ENCODE measurements at regions not wholly inside any gene's neighbourhood (a gene's known extent, or its start where the extent isn't known, plus 50 kb on each side); places are given as distances from the start of the nearest gene placed in this dataset.

DNA sequence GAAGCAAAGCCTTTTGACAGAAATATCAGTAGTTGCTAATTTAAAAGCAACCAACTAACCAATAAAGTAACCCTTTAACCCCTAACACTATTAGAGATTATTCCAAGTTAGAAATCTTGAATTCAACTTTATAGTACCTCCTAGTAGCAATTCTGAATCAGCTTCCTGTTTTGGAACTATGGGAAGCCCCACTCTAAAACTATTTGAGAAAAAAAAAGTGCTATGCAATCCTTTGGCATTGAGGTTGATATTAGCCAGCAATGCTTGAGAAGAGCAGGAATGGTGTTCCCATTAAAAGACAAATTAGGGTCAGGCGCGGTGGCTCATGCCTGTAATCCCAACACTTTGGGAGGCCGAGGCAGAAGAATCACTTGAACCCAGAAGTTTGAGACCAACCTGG is 306.2 kb upstream of the ZFP64 start:
- TF ChIP-seq, protein P1, sequence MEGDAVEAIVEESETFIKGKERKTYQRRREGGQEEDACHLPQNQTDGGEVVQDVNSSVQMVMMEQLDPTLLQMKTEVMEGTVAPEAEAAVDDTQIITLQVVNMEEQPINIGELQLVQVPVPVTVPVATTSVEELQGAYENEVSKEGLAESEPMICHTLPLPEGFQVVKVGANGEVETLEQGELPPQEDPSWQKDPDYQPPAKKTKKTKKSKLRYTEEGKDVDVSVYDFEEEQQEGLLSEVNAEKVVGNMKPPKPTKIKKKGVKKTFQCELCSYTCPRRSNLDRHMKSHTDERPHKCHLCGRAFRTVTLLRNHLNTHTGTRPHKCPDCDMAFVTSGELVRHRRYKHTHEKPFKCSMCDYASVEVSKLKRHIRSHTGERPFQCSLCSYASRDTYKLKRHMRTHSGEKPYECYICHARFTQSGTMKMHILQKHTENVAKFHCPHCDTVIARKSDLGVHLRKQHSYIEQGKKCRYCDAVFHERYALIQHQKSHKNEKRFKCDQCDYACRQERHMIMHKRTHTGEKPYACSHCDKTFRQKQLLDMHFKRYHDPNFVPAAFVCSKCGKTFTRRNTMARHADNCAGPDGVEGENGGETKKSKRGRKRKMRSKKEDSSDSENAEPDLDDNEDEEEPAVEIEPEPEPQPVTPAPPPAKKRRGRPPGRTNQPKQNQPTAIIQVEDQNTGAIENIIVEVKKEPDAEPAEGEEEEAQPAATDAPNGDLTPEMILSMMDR (conservative IDR thresholded peaks at IDR 0.05; ENCODE audit: low read length) = no peak
- no peak for TF ChIP-seq EZH2phosphoT487 (IDR thresholded peaks at IDR 0.05; ENCODE audit: borderline replicate concordance)
